CD4-positive, alpha-beta T cell treated with Interleukin-6 at 100 ng/mL for 8 hours (primary cell): ENCODE measurements at regions not wholly inside any gene's neighbourhood (a gene's known extent, or its start where the extent isn't known, plus 50 kb on each side); places are given as distances from the start of the nearest gene placed in this dataset.

Source experiments
- DNase-seq: peaks from one replicate; pipeline ENCODE4 v3.0.0-alpha.2; 2020; ENCODE audit warnings: mixed read lengths, low spot score

GRCh38 chr2:236745420-236746210, 176.0 kb downstream of the ACKR3 start:
- DNase-seq, result no peak

- no peak for DNase-seq
Observed at GRCh38 chr2:236746833-236747232, 177.2 kb downstream of the ACKR3 start.

- no peak for DNase-seq
Observed at GRCh38 chr2:236747426-236747825, 177.8 kb downstream of the ACKR3 start.

- no peak for DNase-seq
Observed at GRCh38 chr2:236747925-236748324, 178.3 kb downstream of the ACKR3 start.

- DNase-seq, result no peak
Observed at GRCh38 chr2:236748385-236748784, 178.8 kb downstream of the ACKR3 start.

GRCh38 chr2:236748801-236749200, 179.2 kb downstream of the ACKR3 start:
- DNase-seq, result no peak

- no peak for DNase-seq
Observed at GRCh38 chr2:236749346-236749745, 179.7 kb downstream of the ACKR3 start.

GRCh38 chr2:236752096-236752495, 182.5 kb downstream of the ACKR3 start:
- no peak for DNase-seq

GRCh38 chr2:236753606-236754270, 184.1 kb downstream of the ACKR3 start:
- no peak for DNase-seq

- no peak for DNase-seq
Observed at GRCh38 chr2:236754271-236754944, 184.8 kb downstream of the ACKR3 start.

- DNase-seq, result no peak
Observed at GRCh38 chr2:236755278-236755840, 185.7 kb downstream of the ACKR3 start.

GRCh38 chr2:236758406-236758805, 188.8 kb downstream of the ACKR3 start:
- no peak for DNase-seq

GRCh38 chr2:236760246-236760645, 190.6 kb downstream of the ACKR3 start:
- DNase-seq, result no peak

GRCh38 chr2:236761358-236761757, 191.7 kb downstream of the ACKR3 start:
- no peak for DNase-seq

GRCh38 chr2:236762628-236763027, 193.0 kb downstream of the ACKR3 start:
- no peak for DNase-seq

- DNase-seq, result no peak
Observed at GRCh38 chr2:236763857-236764256, 194.2 kb downstream of the ACKR3 start.

GRCh38 chr2:236764716-236765115, 195.1 kb downstream of the ACKR3 start:
- no peak for DNase-seq

- DNase-seq, result no peak
Observed at GRCh38 chr2:236765478-236765877, 195.9 kb downstream of the ACKR3 start.

GRCh38 chr2:236766850-236767249, 197.2 kb downstream of the ACKR3 start:
- DNase-seq, result no peak

GRCh38 chr2:236767941-236768340, 198.3 kb downstream of the ACKR3 start:
- no peak for DNase-seq

- DNase-seq, result no peak
Observed at GRCh38 chr2:236768393-236769140, 198.9 kb downstream of the ACKR3 start.
